GM12872 (cell line): ENCODE measurements at regions not wholly inside any gene's neighbourhood (a gene's known extent, or its start where the extent isn't known, plus 50 kb on each side); places are given as distances from the start of the nearest gene placed in this dataset.

ENCODE experiments used
- TF ChIP-seq, protein P1 (sequence below): IDR thresholded peaks from 3 replicates; pipeline ENCODE4 v1.5.1; 2011; ENCODE audit warnings: low read depth, mild to moderate bottlenecking, low read length, moderate library complexity; ENCODE audit not compliant: insufficient read depth

- TF ChIP-seq, protein P1, sequence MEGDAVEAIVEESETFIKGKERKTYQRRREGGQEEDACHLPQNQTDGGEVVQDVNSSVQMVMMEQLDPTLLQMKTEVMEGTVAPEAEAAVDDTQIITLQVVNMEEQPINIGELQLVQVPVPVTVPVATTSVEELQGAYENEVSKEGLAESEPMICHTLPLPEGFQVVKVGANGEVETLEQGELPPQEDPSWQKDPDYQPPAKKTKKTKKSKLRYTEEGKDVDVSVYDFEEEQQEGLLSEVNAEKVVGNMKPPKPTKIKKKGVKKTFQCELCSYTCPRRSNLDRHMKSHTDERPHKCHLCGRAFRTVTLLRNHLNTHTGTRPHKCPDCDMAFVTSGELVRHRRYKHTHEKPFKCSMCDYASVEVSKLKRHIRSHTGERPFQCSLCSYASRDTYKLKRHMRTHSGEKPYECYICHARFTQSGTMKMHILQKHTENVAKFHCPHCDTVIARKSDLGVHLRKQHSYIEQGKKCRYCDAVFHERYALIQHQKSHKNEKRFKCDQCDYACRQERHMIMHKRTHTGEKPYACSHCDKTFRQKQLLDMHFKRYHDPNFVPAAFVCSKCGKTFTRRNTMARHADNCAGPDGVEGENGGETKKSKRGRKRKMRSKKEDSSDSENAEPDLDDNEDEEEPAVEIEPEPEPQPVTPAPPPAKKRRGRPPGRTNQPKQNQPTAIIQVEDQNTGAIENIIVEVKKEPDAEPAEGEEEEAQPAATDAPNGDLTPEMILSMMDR: peak; percentile 87
Measured at GRCh38 chr7:25069900-25070443, 55.1 kb downstream of the CYCS start.

- TF ChIP-seq, protein P1: no peak
Measured at GRCh38 chr7:25068502-25069213, 56.4 kb downstream of the CYCS start.

DNA sequence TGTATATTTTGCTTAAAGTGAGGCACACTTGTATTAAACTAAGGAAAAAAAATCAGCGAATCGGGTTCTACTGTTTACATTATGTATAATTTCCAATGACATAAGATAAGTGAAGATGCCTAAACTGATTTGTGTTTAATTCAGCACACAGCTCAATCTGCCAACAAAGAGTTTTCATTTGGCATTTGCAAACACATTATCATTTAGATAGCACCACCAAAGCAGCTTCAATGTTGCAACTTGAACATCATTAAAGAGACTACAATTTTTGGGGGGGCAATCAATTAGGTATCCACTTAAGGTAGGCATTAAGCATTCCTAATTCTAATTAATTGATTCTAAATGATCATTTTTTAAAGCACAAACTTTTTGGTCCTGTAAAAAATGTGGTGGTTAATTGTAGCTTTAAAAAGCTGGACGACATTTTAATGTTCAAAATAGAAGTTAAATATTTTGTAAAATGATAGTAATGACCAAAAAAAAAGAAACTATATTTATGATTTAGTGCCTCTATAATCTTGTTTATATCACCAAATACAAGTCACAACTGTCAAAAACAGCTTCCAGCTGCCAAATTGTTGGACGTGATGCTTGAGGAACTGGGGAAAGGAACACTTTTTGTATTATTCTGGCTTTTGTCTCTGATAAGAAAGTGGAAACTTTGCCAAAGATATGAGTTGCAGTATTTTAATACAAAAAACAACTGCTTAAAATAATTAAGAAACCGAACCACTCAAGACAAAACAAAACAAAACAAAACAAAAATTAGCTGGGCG is 57.1 kb downstream of the CYCS start:
- TF ChIP-seq, protein P1: no peak

DNA sequence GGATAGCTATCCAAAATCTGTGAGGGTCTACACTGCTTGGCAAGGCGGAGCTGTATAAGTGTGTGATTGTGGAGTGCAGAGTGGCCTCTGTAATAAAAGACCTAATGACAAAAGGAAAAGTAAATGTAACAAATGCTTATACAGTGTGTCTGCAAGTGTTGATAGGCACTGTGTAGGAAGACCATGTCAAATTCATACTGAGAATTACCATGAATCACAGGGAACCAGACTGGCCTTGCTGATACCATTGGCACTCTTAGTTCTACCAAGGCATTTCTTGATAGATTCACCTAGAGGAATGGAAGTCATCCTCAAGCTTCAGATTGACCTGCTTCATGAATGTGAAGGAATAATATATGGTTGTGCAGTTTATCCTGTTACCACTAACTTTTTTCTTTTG is 58.8 kb downstream of the CYCS start:
- TF ChIP-seq, protein P1: no peak

DNA sequence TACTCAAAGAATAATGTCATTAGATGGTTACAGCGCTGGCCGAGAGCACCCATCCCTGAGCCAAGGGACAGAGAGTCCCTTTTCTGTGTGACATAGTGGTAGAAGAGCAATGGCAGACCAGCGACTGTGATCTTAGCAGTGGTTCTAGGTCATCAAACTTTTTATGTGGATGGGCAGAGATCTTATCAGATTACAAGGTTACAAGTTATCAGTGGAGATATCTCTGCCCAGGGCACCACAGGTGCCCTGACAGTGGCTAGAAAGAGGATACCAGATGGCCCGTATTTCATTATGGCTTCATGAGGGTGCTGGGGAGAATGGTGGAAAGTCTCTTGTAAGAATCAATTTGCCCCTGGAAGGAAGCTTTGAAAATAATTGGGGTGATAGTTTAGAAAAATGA is 62.7 kb downstream of the CYCS start:
- TF ChIP-seq, protein P1: no peak

GRCh38 chr7:25060487-25061055 is 64.5 kb downstream of the CYCS start:
- TF ChIP-seq, protein P1: no peak

DNA sequence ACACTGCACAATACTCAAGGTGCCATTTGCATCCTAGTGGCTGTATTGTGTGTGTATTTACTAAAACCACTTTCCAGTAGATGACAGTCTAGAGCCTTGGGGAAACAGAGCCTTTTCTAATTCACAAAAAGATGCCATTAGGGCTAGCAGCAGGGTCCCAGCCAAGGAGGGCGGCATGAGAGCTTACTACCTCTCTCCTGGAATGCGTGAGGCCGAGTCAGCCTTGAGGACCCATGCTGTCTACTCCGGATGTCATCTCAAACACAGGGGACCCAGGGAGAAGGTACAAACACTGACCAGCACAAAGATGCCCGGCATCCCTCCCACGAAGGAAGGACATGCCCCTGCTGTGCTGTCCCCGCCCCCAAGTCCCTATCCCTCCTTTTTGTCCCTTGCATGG is 65.5 kb downstream of the CYCS start:
- TF ChIP-seq, protein P1: no peak
